ENCODE measurements at regions not wholly inside any gene's neighbourhood (a gene's known extent, or its start where the extent isn't known, plus 50 kb on each side); places are given as distances from the start of the nearest gene placed in this dataset.

GRCh38 chr5:158394102-158394501 lies 535.2 kb upstream of the CLINT1 start:
- TF ChIP-seq CTCF (IDR thresholded peaks at IDR 0.05; ENCODE audit: low read length), result no peak
- TF ChIP-seq EZH2phosphoT487 (IDR thresholded peaks at IDR 0.05; ENCODE audit: low read length), result no peak
- TF ChIP-seq EZH2 (optimal IDR thresholded peaks at IDR 0.05; ENCODE audit: low read depth, low read length), result no peak

All from MM.1S (cell line).